ENCODE measurements at regions not wholly inside any gene's neighbourhood (a gene's known extent, or its start where the extent isn't known, plus 50 kb on each side); places are given as distances from the start of the nearest gene placed in this dataset.
"Not testable (repeated sequence)": the region's sequence is repeated elsewhere in the genome, so short reads cannot be mapped to it uniquely, and the experiment has no call there.

GRCh38 chr1:214143006-214143992 is 137.7 kb upstream of the SMYD2 start:
- DNase-seq = no peak

DNA sequence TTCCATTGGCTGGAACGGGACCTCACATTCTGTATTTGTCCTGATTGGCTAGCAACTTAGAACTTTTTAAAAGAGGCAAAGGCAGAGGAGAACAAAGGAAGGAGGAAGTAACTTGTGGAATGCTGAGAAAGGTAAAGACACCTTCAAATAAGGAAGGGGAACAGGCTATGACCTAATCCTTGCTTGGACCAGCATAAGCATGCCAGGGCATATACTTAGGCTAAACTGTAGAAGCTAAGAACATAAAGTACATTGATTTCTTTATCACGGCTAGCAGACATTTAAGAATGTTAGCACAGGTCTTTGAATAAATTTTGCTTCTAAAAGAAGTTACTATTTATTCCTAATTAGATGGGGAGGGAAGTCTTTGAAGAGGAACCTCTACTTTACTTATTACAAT is 136.4 kb upstream of the SMYD2 start:
- DNase-seq = not testable (repeated sequence)

DNA sequence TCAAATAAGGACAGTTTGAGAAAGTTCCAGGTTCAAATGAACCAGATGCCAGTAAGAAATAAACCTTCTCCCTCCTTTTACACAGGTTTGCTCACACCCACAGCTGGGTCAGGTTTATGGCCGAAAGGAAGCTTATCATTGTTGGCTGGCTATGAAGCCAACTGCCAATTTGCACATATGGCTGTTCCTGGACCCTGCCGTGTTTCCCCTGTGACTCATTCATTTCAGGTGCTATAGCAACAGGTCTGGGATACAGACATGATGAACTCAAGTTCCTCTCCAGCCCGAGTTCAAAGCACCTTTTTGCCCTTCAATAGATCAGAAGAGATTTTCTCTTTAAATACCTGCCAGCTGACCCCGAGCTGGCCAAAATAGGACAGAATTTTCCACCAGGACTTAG is 134.4 kb upstream of the SMYD2 start:
- DNase-seq = no peak

DNA sequence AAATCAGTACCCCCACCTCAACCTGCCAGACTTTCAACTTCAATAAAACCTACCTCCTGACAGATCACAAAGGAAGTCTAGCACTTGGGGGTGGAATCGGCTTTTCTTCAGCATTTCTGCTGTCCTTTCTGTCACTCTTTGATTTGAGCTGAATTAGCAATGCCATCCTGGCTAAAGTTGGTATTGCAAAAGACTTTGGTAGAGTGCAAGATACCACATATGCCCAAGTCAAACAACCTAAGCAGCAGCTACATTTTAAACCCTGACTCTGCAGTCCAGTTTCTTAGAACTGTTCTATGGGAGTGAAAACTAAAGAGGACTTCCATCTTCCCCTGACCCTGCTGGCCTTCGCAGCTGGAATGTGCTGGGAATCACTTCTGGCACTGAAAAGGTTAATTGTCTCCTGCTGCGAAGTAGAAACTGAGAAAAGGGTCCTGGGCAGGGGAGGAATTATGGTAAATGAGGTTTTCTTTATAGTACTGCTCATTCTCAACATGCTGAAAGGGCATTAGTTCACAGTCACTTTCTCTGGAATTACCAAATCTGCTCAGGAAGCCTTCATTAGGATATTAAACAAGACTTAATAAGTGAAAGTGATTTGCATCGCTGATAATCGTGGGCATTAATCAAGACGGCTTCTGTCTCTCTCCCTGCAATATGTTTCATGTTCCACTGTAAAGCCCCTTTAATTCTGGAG is 126.2 kb upstream of the SMYD2 start:
- no peak for DNase-seq

GRCh38 chr1:214155987-214156625 is 124.9 kb upstream of the SMYD2 start:
- DNase-seq = no peak

DNA sequence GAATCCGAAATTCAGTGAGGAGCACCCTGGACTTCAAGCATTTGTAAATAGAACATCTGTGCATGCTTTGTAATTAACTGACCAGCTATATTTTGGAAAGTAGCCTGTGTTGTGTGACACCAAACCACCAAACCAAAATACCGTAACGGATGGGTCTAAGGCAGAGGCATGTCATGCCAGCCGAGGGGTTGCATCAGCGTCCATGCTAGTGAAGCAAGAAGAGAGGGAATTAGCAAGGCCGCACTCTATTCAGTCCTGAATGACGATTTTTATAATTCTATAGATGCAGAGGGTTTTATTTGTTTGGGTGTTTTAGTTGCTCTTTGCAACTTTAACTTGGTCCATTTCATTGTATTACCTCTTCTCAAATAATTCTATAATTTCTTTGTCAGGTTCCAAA is 116.8 kb upstream of the SMYD2 start:
- no peak for DNase-seq

DNA sequence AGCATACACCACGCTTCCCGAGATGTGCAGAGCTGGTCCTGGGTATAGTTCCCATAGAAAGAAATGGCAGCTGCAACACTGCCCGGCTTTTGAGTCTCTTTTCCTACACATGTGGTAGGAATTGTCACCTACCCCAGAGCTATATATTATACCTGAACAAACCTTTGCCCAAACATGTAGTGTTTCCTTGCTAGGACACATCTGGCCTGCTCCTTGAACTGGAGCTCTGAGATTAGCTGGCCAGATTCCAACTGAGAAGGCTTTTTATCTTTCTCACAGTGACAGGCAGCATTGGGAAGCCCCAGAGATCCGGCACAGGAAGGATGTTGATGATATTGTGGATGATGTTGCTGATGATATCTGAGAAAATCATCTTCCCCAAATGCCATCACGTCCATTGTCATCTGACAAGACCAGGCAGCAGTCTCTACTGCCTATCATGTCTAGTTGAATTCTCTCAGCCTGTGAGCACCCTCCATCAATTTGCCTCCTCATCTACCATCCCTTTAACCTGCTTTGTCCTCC is 115.0 kb upstream of the SMYD2 start:
- DNase-seq = no peak

DNA sequence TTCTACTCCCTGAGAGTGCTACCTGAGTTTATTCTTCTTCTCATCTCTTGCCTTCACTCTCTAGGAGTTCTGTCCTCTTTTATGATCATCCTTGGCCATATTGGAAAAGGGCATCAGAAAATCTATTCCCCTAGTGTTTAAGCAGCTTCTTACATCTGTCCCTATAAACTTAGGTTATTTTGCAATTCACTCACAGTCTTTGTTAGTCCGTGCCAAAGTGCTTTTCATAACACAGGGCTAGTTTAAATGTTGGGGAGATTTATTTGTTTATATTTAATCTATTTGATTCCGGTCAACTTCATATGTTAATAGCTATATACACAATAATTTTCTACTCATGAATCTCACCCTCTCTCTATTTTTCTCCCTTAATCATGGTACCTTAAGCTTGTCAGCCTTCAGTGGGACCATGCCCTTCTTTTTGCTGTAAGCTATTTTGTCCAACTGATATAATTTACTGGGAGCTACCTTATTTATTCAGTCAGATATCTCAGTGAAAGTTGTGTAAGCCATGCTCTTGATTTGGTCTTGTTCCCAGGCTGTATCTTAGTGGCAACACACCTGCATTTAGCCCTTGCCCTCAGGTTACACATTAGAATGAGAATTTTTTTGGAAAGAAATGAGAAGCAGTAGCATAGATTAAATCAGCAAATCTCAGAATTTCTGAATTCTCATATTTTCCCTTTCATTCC is 106.3 kb upstream of the SMYD2 start:
- DNase-seq = no peak

DNA sequence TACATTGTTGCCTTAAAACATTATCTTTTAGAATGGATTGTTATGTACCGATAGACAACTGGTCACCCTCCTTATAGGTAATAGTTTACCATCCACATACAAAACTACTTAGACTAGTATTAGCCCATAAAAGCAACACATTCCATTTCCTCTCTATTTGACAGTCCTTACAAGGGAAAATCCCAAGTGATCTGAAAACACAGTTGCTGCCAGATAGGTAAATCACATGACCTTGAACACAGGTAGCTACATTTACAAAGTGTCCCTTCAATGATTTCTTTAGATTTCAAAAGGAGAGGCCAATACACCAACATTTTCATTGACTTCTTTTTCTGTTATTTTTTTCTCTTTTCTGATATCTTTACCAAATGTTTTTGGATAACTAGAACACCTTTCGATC is 102.9 kb upstream of the SMYD2 start:
- DNase-seq = no peak

GRCh38 chr1:214184992-214185391 is 96.0 kb upstream of the SMYD2 start:
- DNase-seq = no peak

GRCh38 chr1:214186103-214186824 is 94.7 kb upstream of the SMYD2 start:
- DNase-seq = no peak

- DNase-seq = peak; percentile 18
Measured at GRCh38 chr1:214187121-214187900, 93.6 kb upstream of the SMYD2 start.

DNA sequence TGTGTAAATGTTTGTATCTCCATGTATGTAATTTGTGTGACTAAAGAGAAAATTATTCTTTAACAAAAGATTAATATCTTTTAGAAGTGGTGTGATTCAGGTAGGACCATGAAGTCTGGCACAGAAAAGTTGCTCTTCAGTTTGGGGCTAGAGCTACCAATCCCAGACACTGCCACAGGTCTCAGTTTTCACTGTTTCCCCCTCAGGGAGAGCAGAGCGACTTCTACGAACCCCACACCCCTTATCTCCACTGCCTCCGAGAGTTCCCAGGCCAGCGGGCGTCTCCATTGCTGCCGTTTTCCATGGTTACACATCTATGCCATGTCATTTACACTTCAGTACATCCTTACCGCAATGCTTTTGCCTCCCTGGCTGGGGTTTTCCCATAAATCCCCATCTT is 93.0 kb upstream of the SMYD2 start:
- DNase-seq = no peak

GRCh38 chr1:214188835-214189234 is 92.1 kb upstream of the SMYD2 start:
- no peak for DNase-seq

DNA sequence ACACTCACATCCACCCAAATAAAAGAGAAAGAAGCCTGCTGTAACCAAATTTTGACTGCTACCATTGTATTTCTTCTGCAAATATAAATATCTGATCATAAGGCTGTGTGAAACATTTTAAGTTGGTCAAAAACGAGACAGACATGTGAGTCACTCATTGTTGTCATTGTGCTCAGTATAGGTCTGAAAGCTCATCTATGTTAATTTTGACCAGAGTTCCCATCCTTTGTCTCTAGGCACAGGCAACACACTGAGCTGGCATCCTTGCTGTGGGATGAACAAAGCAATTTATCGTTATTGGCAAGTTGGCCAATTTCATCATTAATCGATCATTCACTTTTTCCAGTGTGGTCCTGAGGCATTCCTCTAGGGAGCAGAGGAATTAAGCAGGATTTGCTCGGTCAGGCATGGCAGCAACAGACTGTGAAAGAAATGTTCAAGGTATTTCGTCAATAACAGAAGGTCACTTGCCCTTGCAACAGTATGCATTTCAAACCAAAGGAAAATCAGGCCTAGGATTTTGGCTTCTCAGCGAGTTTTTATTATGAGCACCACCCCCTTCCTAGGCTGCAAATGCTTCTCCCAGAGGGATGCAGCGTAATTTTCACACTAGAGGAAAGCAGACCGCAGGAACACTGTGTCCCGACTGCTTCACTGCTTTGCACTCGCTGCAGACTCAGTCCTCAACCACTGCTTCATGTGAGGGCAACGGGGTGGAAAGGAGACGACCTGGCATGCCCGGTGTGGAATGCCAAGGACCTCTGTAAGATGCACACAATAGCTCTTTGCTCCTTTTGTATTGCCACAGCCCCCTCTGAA is 87.9 kb upstream of the SMYD2 start:
- no peak for DNase-seq

DNA sequence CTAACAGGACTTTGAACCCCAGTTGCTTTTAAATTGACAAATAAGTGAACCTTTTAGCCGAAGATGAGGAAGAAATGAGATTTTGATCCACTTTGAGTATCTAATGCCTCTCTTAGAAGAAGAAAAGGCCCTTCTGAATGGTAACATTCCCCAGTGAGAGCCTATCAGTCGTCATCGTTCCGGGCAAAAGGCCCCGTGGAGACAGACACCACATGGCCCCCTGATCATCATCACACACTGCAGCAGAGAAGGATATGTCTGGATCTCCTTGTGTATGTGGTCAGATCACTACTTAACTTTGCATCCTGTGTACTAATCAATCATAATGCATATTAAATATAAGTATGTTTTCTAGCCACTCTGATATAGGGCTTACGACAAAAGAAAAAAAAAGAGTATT is 87.3 kb upstream of the SMYD2 start:
- no peak for DNase-seq

- no peak for DNase-seq
Measured at GRCh38 chr1:214198571-214198970, 82.4 kb upstream of the SMYD2 start.

- DNase-seq = no peak
Measured at GRCh38 chr1:214199585-214199984, 81.4 kb upstream of the SMYD2 start.

DNA sequence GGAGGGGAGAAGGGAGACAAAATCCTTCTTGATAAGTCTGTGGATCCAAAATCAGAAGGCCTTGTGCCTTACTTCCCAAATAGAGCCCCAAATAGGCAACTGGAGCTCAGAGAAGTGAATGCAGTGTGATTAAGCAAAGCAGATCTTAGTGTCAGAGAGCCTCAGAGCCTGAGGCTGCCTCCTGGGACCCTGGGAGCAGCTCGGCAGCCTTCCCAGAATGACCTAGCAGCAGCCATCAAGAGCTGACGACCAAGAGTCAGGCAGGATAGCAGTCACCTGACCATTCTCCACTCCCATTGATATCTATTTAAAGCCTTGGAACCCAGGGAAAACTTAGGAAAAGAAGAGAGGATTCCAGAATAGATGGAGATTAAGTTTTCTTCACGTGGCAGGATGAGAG is 78.0 kb upstream of the SMYD2 start:
- DNase-seq = no peak

DNA sequence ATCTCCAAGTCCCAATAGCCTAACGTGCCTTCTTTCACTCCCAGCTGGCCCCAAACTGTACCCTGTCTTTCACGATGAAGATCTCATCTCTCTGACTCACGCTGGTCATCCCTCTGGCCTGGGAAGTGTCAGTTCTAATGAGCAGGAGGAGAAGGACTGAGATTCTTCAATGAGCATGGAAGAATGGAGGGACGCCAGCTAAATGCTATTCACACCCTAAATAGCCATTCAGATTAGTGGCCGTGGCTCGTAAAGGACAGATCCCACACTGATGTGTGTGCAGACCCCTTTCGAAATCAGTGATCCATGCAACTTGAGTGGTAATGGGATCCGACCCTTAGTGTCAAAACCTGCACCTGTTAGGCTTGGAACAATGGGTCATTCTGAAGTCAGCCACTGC is 75.9 kb upstream of the SMYD2 start:
- DNase-seq = peak; percentile 36

All from NCI-H510A treated with DMSO at 0.1 percent for 48 hours (cell line).